NCI-H526 (cell line): ENCODE measurements at regions not wholly inside any gene's neighbourhood (a gene's known extent, or its start where the extent isn't known, plus 50 kb on each side); places are given as distances from the start of the nearest gene placed in this dataset.
A peak's percentile ranks its signal among the peaks of the same experiment; 100 is the strongest.
"Not testable (repeated sequence)": the region's sequence is repeated elsewhere in the genome, so short reads cannot be mapped to it uniquely, and the experiment has no call there.

Experiments
- DNase-seq, 2 experiments: peaks; one replicate each; lab custom pipeline; 2025; lab: John Stamatoyannopoulos, UW

- DNase-seq = no peak
Measured at GRCh38 chr10:60569681-60570080, 180.0 kb upstream of the ANK3 start.

GRCh38 chr10:60566096-60566495 is 176.4 kb upstream of the ANK3 start:
- no peak for DNase-seq

GRCh38 chr10:60565492-60565891 is 175.8 kb upstream of the ANK3 start:
- DNase-seq = no peak

GRCh38 chr10:60564475-60564874 is 174.8 kb upstream of the ANK3 start:
- no peak for DNase-seq

GRCh38 chr10:60560451-60560850 is 170.8 kb upstream of the ANK3 start:
- DNase-seq = no peak

DNA sequence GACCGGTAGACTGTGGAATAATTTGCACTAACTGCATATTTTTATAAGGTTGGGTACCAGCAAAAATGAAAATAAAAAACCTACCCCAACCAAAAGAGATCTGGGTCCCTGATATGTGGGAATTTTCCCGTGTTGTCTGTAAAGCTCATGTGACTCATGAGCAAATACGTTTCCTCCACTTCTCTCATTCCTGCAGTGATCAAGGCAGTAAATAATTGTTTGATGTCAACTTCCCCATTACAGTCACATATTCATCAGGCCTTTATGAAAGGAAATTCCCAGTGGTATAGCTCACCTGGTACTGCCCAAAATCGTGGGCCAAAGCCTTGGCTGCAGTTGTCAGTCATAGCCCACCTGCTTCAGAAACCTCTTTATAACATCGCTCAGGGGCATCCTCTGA is 166.0 kb upstream of the ANK3 start:
- DNase-seq = no peak

DNA sequence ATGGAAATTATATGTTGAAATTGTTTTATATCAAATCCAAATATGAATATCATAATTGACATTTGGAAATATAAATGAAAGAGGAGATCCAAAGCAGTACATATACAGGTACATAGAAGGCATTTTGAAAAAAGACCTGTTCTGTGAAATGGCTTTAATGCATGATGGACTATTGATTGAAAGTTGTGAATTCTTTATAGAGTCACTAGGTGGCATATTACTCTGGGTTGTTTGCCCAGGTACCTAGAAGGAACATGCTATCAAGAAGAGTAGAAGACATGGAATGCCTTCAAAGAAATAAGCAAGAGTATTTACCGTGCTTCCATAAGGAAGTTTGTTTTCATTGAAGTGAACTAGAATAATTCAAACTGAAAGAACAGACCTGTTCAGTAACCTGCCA is 160.0 kb upstream of the ANK3 start:
- DNase-seq = peak in 1 of 2 experiments; percentile 45

DNA sequence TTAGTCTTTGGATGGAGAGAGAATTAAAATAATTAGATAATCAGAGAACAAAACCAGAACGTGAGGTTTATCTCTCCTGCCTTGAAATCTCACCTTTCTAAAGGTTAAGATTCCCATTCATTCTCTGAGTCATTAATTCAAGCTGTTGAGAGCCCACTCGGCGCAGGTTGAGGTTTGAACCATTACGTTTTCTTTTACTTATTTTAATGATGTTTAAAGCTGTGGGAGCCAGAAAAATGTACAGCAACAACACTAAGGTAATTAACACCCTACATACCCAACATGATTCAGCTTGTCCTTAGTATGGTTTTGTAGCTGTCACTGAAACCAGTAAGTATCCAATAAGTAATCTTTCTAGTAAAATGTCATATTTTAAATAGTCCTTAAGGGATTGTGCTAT is 153.0 kb upstream of the ANK3 start:
- DNase-seq = no peak

DNA sequence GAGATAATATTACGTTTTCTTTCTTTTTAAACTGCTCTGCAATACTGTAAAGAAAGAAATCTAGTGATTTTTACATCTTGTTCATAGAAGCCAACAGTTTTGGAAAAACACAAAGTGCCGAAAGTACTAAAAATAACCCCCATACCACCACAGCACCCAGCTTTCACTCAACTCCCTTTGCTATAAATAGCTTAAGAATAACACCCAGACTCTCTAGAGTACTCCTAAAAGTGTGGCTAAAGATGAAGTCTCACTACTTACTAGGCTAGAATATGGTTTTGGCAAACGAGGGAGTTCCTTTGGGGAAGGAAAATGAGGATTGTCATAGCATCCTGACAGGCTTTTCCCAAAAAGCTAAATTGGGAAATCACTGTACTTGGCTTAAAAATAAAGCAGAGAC is 151.8 kb upstream of the ANK3 start:
- DNase-seq = no peak

DNA sequence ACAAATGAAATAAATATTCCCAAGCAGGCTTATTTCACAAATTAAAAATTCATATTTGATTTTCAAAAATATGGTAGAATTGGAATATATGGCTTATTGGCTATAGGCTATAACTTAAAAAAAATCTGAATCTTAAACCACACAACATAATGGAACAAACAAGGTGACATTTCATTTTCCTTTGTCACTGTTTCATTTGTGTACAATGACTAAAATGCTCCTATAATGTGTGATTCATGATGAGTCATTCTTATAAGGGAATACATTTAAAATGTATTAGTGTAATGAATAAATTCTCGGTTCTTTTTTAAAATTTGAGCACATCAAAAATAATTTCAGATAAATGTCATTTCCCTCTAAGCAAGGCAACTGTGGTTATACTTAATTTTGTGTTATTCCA is 148.0 kb upstream of the ANK3 start:
- DNase-seq = no peak

DNA sequence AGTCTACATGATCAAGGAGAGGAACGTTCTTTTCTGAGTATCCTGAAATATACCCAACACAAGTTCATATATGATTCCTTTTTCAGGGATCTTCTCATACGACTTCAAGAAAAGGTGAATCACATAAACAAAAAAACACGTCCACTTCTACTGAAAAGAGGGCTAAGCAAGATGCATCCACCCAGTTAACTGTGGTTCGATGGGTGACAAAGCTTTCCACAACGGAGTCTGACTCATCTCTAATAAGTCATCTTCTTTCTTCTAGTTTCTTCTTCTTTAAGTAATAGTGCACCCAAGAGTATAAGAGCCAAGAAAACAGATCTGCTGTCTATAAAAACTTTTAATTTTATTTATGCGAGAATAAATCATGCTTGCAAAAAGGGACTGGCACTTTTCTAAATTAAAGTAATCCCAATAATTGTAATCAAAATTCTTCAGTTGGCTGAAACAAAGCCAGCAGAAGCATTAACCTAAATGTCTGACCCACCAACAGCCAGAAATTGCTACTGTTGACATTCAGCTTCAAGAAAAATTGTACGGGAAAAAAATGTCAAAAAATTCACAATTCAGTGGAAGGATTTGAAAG is 146.9 kb upstream of the ANK3 start:
- no peak for DNase-seq

GRCh38 chr10:60535427-60535826 is 145.8 kb upstream of the ANK3 start:
- no peak for DNase-seq

DNA sequence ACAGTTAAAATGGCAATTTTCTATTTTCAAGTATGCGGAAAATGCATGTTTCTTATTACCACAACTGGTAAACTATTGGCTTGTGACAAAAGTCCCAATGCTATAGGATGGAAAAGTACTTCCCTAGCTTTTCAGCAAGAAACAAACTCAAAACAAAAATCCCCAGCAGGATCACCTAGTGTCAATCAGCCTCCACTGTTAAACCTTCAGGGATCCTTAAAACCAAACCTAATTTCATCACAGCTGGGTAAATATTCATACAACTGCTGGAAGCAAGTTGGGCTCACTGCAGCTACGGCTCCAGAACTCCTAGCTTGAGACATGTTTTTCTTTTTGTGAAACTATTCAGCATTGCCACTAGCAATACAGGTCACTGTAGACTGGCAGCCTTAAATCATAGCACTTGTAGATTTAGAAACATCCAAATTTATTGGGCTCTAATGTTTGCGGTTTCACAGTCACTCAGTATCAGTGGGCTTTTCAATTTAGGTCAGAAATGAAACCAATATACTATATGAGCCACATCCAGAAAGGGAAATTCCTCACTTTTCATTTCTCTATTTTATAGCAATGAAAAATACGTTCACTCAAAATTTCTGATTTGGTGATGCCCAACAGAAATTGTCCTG is 145.2 kb upstream of the ANK3 start:
- DNase-seq = no peak

DNA sequence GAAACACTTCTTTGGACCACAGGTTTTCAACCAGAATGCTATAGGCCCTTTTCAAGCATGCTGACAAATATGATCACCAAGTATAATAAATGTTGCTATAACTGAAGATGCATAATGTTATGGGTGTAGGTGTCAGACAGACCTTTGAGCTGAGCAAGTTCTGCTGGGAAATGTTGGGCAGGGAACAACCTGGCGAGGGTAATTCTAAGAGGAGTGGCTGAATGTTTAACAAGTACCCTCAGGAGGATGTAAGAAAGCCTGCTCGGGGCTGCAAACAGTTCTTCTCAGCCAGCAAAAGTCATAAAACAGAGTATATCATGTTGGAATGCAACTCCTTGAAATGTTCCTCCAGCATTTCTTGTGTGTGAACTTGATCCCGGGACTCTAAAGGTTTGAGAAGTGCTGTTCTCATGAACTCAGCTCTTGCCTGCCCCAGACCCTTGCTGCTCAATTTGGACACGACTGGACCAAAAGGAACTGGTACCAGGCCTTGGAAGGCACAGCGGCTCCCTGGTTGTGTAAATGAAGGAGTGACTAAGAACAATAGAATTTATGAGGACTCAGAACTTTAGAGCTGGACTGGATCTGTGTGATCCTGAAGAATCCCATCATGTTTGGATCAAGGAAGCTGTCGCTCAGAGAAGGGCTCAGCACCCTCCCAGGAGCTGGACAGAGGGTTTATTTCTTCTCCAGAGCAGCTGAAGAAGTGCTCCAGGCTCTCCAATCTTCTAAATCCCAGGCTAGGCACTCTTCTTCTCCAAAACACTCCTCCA is 143.2 kb upstream of the ANK3 start:
- DNase-seq = no peak

DNA sequence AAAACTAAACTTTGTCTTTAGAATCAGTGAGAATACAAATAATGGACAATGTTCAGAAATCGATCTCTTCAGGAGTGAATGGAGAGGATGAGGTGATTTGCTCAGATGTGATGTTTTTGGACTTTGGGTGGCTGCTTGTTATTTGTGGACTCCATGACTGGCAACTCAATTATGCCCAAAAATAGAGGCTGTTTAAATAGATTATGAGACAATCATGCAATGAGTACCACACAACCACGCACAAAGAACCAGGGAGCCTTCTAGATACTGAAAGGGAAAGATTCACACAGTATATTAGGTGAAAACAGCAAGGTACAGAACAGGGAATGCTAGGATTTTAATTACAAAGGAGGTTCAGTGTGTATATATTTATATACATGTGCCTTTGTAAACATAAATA is 141.3 kb upstream of the ANK3 start:
- no peak for DNase-seq

- no peak for DNase-seq
Measured at GRCh38 chr10:60527676-60528075, 138.0 kb upstream of the ANK3 start.

- DNase-seq = no peak
Measured at GRCh38 chr10:60525716-60526585, 136.3 kb upstream of the ANK3 start.

DNA sequence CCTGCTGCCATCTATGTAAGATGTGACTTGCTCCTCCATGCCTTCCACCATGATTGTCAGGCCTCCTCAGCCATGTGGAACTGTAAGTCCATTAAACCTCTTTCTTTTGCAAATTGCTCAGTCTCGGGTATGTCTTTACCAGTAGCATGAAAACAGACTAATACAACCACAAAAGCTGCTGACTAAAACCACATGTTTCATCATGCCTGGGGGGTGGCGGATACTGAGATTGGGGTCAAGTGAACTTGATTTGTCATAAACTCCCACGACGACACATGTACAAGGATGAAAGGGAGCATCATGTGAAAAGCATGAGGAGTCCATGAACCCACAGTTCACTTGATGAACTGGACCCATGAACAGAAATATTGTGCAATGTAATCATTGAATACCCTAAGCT is 134.9 kb upstream of the ANK3 start:
- no peak for DNase-seq

DNA sequence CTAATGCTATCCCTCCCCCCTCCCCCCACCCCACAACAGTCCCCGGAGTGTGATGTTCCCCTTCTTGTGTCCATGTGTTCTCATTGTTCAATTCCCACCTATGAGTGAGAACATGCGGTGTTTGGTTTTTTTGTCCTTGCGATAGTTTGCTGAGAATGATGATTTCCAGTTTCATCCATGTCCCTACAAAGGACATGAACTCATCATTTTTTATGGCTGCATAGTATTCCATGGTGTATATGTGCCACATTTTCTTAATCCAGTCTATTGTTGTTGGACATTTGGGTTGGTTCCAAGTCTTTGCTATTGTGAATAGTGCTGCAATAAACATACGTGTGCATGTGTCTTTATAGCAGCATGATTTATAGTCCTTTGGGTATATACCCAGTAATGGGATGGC is 133.7 kb upstream of the ANK3 start:
- DNase-seq = not testable (repeated sequence)

GRCh38 chr10:60522617-60523016 is 132.9 kb upstream of the ANK3 start:
- DNase-seq = no peak

DNA sequence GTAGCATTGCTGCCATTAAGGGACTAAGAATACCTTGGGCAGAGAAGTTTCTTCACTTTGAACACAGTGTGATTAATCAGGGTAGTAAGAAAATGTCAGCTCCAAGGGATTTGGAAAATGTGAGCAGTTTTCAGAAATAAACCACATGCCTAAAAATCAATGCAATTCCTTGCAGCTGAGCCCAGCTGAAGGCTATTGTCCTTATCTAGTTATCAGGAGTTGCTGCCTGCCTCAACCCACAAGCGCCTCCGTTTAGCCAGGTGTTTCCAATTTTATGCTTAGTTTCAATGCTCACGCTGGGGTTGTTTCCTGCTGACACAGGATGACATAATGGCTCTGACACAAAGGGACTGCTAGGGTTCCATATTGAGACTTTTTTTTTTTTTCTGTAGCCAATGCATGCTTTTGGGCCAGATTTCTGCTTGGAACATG is 132.3 kb upstream of the ANK3 start:
- DNase-seq = no peak

DNA sequence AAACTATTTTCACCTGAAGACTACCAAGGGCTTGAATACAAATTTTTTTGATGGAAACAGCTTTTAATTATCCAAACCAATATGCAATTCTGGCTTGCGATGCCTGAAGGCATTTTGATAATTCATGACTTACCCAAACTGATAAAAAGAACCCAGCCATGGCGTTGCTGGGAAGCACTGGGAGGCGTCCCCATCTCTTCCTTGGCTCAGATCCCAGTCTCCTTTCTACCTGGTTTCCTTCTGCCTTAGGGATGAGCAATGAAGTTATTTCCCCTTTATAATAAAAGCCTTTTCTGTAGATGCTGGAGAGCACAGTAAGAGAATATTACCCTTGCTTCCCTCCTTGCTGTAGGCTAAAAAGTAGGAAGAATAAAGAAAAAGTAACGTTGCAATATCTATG is 129.1 kb upstream of the ANK3 start:
- DNase-seq = no peak

DNA sequence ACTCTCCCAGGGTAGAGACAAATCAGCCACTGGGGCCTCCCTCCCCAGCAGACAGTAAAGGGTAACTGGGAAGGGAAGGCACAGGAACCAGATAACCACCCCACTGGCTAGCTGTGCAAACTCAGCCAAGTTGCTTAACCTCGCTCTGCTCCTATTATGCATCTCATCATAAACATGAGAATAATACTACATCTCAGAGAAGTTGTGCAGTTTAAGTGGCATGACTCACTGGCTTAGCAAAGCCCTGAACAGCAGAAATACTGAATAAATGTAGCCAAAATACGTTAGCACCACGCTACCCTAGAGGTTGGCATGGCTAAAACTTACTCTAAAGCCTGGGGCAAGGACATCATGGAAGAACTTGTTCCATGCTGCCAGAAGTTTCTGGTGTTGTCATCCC is 128.1 kb upstream of the ANK3 start:
- no peak for DNase-seq
